Loucy (cell line): ENCODE measurements at regions not wholly inside any gene's neighbourhood (a gene's known extent, or its start where the extent isn't known, plus 50 kb on each side); places are given as distances from the start of the nearest gene placed in this dataset.

Experiments used
- CTCF ChIP-seq: fragments of 200-600 bp; sonication (generic); conservative IDR thresholded peaks from 2 replicates; pipeline ENCODE4 v1.5.1; 2014; ENCODE audit warnings: mild to moderate bottlenecking, antibody characterized with exemption, low read length
- EZH2phosphoT487 ChIP-seq: fragments of 200-600 bp; IDR thresholded peaks from 2 replicates; pipeline ENCODE4 v1.6.1; 2018; ENCODE audit warnings: antibody characterized with exemption, mild to moderate bottlenecking, moderate library complexity, borderline replicate concordance

GRCh38 chr21:39018730-39019129, 164.5 kb downstream of the PSMG1 start:
- TF ChIP-seq CTCF (no peak), EZH2phosphoT487 (no peak)
